ENCODE measurements at regions not wholly inside any gene's neighbourhood (a gene's known extent, or its start where the extent isn't known, plus 50 kb on each side); places are given as distances from the start of the nearest gene placed in this dataset.

DNA sequence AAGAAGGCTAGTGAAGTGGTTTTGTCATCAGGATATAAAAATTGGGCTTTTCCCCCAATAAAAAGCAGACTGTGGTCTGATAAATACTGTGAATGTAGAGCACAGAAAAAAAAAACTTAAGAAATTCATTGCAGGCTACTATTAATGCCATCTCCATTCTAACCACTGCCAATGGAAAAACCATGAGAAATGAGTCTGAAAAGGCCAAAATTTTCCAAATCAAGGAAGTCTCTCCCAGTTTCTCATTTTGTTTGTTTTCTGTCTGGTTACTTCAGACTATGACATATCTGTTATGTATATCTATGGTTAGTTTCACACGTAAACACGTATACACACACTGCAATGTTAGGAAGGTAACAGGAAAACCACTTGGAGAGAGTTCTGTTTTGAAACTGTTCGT is 193.6 kb upstream of the TSC22D1 start:
- TF ChIP-seq, protein P1, sequence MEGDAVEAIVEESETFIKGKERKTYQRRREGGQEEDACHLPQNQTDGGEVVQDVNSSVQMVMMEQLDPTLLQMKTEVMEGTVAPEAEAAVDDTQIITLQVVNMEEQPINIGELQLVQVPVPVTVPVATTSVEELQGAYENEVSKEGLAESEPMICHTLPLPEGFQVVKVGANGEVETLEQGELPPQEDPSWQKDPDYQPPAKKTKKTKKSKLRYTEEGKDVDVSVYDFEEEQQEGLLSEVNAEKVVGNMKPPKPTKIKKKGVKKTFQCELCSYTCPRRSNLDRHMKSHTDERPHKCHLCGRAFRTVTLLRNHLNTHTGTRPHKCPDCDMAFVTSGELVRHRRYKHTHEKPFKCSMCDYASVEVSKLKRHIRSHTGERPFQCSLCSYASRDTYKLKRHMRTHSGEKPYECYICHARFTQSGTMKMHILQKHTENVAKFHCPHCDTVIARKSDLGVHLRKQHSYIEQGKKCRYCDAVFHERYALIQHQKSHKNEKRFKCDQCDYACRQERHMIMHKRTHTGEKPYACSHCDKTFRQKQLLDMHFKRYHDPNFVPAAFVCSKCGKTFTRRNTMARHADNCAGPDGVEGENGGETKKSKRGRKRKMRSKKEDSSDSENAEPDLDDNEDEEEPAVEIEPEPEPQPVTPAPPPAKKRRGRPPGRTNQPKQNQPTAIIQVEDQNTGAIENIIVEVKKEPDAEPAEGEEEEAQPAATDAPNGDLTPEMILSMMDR (IDR thresholded peaks at IDR 0.05; ENCODE audit: borderline replicate concordance, control extremely low read depth, extremely low read depth, insufficient read depth, missing control alignments): no peak
- no peak for DNase-seq (ENCODE audit: low spot score)
- in situ Hi-C loops (cut with MboI; ENCODE audit: low sequenced_read_pairs, unreplicated experiment): no loop called here

DNA sequence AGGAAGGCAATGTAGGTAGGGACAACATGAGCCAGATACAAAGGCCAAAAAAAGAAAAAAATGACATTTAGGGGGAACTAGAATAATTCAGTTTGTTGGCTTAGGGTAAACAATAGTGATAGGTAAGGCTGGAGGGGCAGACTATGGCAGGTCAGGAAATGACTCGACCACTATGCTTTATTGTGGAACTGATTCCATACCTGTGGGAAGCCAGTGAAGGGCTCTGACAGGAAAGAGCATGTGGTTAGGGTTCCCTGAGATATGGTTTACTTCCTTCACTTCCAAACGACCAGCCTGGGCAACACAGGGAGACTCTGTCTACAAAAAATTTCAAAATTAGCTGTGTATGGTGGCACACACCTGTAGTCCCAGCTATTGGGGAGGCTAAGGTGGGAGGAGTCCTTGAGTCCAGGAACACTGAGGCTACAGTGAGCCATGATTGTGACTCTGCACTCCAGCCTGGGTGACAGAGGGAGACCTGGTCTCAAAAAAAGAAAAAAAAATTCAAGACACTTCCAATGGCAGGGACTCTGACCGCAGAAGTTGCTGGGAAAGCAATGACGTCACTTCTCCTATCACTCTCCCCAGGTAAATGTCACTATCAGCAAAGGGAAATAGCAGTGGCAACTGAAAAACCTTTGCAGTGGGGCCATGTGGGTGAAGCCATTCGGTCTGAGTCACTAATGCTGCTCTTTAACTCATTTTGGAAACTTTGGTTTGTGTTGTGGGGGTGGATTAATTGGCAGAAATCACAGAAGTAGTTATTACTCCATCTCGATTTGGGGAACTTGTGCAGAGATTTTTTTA is 192.8 kb upstream of the TSC22D1 start:
- TF ChIP-seq, protein P1 (IDR thresholded peaks at IDR 0.05; ENCODE audit: borderline replicate concordance, control extremely low read depth, extremely low read depth, insufficient read depth, missing control alignments): no peak
- peak; percentile 45 for DNase-seq (ENCODE audit: low spot score)
- in situ Hi-C loops (cut with MboI; ENCODE audit: low sequenced_read_pairs, unreplicated experiment): no loop called here

DNA sequence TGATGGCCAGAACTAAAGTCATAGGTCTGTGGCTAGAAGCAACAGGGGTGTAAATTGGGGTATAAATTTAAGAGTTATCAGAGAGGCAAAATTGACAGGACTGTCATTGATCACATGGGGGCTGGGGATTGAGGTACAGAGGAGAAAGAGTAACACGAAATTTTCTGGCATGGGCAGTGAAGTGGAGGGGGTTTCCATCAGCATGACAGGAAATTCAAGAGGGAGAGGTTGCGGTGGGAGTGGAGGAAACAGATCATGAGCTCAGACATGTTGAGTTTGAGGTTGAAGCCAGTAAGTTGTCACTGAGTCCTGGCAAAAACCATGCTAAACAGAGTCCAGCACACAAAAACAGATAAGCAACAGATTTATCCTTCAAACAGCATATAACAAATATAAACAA is 192.1 kb upstream of the TSC22D1 start:
- TF ChIP-seq, protein P1 (IDR thresholded peaks at IDR 0.05; ENCODE audit: borderline replicate concordance, control extremely low read depth, extremely low read depth, insufficient read depth, missing control alignments): no peak
- in situ Hi-C loops (cut with MboI; ENCODE audit: low sequenced_read_pairs, unreplicated experiment): no loop called here
- DNase-seq (ENCODE audit: low spot score): peak; percentile 48

DNA sequence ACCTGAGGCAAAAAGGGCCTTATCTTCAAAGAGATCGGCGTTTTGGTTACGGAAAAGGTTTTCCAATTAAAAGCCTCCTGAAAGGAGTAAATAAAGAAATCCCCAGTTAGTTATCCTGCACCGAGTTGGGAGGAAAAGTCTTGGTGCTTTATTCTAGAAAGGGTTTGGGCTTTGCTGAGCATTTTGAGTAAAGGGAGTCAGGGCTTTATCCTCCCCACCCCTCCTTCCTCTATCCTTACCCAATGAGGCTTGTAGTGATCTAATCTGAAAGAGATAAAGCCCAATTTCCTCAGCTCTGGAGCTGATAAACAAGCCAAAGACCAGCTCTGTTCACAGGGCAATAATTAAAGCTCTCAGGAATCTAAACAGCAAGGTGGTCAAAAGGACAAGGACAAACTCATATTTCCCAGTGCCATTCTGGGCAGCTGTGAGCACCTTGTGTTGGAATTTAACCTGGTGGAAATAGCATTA is 188.9 kb upstream of the TSC22D1 start:
- DNase-seq (ENCODE audit: low spot score): no peak
- in situ Hi-C loops (cut with MboI; ENCODE audit: low sequenced_read_pairs, unreplicated experiment): no loop called here
- TF ChIP-seq, protein P1 (IDR thresholded peaks at IDR 0.05; ENCODE audit: borderline replicate concordance, control extremely low read depth, extremely low read depth, insufficient read depth, missing control alignments): no peak

DNA sequence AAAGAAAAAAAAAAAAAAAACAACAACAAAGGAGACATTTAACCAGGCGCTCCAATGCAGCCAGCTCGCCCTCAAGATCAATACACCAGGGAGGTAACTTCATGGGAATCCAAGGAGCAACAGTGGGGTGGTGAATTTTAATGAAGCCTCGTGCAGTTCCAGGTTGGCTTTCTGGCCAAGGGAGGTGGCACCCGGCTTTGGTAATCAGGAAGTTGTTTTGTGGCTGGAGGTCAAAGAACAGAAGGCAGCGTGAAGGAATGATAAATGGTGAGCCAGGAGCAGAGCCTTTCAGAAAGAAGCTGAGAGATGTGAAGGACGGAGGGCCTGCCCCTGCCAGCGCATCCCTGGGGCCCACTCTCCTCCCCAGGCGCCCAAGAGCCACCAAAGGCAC is 188.2 kb upstream of the TSC22D1 start:
- TF ChIP-seq, protein P1 (IDR thresholded peaks at IDR 0.05; ENCODE audit: borderline replicate concordance, control extremely low read depth, extremely low read depth, insufficient read depth, missing control alignments): no peak
- no peak for DNase-seq (ENCODE audit: low spot score)
- in situ Hi-C loops (cut with MboI; ENCODE audit: low sequenced_read_pairs, unreplicated experiment): no loop called here

DNA sequence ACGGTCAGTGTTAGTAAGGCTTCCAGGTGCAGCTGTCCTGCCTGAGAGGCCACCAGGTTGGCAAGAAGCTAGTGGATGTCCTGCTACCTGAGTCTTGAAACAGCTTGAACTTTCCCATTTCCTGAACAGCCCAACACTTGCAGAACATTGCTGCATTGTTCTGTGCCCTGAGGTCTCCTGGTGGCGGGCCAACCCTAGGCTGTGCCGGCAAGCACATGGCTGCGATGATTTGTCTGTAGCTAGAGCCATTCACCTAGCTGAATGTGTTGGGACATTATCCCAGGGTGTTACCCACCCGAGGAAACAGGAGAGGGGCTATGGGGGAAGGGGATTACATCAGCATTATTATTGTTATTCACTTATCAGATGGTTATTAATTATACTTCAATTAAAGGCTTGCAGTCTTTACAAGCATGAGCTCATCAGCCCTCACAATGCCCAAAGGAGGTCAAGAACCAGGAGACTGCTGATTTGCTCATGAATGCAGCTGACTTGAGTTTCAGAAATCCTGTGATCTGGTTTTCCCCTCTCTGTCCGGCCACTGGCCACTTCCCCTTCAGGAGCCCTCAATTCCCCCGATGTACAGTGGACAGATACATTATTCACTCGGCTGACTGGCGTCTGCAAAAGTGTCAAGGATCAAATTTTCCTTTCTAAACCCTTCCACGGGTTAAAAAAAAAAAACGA is 187.6 kb upstream of the TSC22D1 start:
- peak; percentile 57 for DNase-seq (ENCODE audit: low spot score)
- TF ChIP-seq, protein P1 (IDR thresholded peaks at IDR 0.05; ENCODE audit: borderline replicate concordance, control extremely low read depth, extremely low read depth, insufficient read depth, missing control alignments): no peak
- in situ Hi-C loops (cut with MboI; ENCODE audit: low sequenced_read_pairs, unreplicated experiment): no loop called here

All from GM13976 (cell line).